ENCODE measurements at regions not wholly inside any gene's neighbourhood (a gene's known extent, or its start where the extent isn't known, plus 50 kb on each side); places are given as distances from the start of the nearest gene placed in this dataset.

GRCh38 chr1:42005530-42005929 is 86.8 kb upstream of the HIVEP3 start:
- TF ChIP-seq CTCF (IDR thresholded peaks at IDR 0.05; ENCODE audit: low read depth, low read length, missing control alignments) = no peak
- DNase-seq (ENCODE audit: low read depth) = no peak
- H3K4me3 ChIP-seq (ENCODE audit: low read depth, low read length) = no peak overlapping the region

- H3K4me3 ChIP-seq (ENCODE audit: low read depth, low read length) = no peak overlapping the region
- no peak for DNase-seq (ENCODE audit: low read depth)
- no peak for TF ChIP-seq CTCF (IDR thresholded peaks at IDR 0.05; ENCODE audit: low read depth, low read length, missing control alignments)
Measured at GRCh38 chr1:42004860-42005259, 86.1 kb upstream of the HIVEP3 start.

- TF ChIP-seq CTCF (IDR thresholded peaks at IDR 0.05; ENCODE audit: low read depth, low read length, missing control alignments) = no peak
- no peak overlapping the region for H3K4me3 ChIP-seq (ENCODE audit: low read depth, low read length)
- no peak for DNase-seq (ENCODE audit: low read depth)
Measured at GRCh38 chr1:42004322-42004721, 85.6 kb upstream of the HIVEP3 start.

GRCh38 chr1:42003433-42003832 is 84.7 kb upstream of the HIVEP3 start:
- TF ChIP-seq CTCF (IDR thresholded peaks at IDR 0.05; ENCODE audit: low read depth, low read length, missing control alignments) = no peak
- no peak overlapping the region for H3K4me3 ChIP-seq (ENCODE audit: low read depth, low read length)
- DNase-seq (ENCODE audit: low read depth) = no peak

GRCh38 chr1:42002220-42002619 is 83.5 kb upstream of the HIVEP3 start:
- TF ChIP-seq CTCF (IDR thresholded peaks at IDR 0.05; ENCODE audit: low read depth, low read length, missing control alignments) = no peak
- no peak for DNase-seq (ENCODE audit: low read depth)
- no peak overlapping the region for H3K4me3 ChIP-seq (ENCODE audit: low read depth, low read length)

GRCh38 chr1:42000766-42001165 is 82.0 kb upstream of the HIVEP3 start:
- DNase-seq (ENCODE audit: low read depth) = no peak
- TF ChIP-seq CTCF (IDR thresholded peaks at IDR 0.05; ENCODE audit: low read depth, low read length, missing control alignments) = no peak
- H3K4me3 ChIP-seq (ENCODE audit: low read depth, low read length) = no peak overlapping the region

- H3K4me3 ChIP-seq (ENCODE audit: low read depth, low read length) = no peak overlapping the region
- no peak for DNase-seq (ENCODE audit: low read depth)
- TF ChIP-seq CTCF (IDR thresholded peaks at IDR 0.05; ENCODE audit: low read depth, low read length, missing control alignments) = no peak
Measured at GRCh38 chr1:41999884-42000283, 81.2 kb upstream of the HIVEP3 start.

All from GM12864 (cell line).